ENCODE measurements at regions not wholly inside any gene's neighbourhood (a gene's known extent, or its start where the extent isn't known, plus 50 kb on each side); places are given as distances from the start of the nearest gene placed in this dataset.

DNA sequence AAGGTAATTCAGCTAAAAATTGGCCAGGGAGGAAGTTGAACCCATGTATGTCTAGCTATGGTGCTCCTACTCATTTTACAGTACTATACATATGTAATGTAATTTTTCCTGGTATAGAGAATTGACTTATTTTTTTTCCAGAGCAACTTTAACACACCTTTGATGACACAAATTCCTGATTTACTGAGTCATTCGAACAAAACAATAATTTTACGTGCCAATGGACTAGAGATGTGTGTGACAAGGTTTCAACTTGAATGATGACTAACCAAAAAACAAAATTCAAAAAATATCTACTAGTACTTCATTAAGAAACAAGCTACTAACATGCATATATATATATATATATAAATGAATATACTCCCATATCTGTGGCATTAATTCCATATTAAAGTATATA, 180.5 kb downstream of the KITLG start:
- H3K27me3 Mint-ChIP-seq, result peaks cover 4% of the 10 kb centered on the region
- POLR2A ChIA-PET, result no interaction called here
- no peaks in the 10 kb centered on the region for H3K9me3 Mint-ChIP-seq (ENCODE audit: low read depth)
- CTCF ChIA-PET, result no interaction called here
- H3K4me3 Mint-ChIP-seq, result no peak overlapping the region
- H3K36me3 Mint-ChIP-seq (ENCODE audit: low read depth), result no peaks in the 10 kb centered on the region
- intact Hi-C loops (cut with DNase I, micrococcal nuclease), result no loop called here
- peaks cover 4% of the 10 kb centered on the region for H3K4me1 Mint-ChIP-seq
- ATAC-seq (no peak), DNase-seq (no peak)
- H3K27ac Mint-ChIP-seq, result no peak overlapping the region

DNA sequence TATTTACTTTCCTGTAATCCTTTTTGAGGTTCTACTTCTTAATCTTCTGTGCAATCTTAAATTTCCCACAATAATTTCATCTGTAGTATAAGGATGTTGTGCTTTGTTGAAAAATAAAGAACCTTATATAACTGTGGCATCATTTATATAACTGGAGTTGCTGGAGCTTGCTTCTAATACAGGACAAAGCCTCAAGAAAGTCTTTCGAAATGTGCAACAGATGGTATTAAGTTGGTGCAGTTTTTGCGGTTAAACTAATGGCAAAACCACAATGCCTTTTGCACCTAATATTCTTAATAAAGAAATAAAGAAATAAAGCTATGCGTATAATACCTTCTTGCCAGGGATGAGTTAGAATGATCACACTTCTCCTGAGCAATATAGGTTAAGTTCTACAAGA, 180.0 kb downstream of the KITLG start:
- H3K9me3 Mint-ChIP-seq (ENCODE audit: low read depth), result no peaks in the 10 kb centered on the region
- H3K4me3 Mint-ChIP-seq, result no peak overlapping the region
- DNase-seq, result no peak
- intact Hi-C loops (cut with DNase I, micrococcal nuclease), result no loop called here
- H3K27me3 Mint-ChIP-seq, result peaks cover 4% of the 10 kb centered on the region
- POLR2A ChIA-PET, result no interaction called here
- peaks cover 4% of the 10 kb centered on the region for H3K4me1 Mint-ChIP-seq
- no peak overlapping the region for H3K27ac Mint-ChIP-seq
- no peak for ATAC-seq
- no peaks in the 10 kb centered on the region for H3K36me3 Mint-ChIP-seq (ENCODE audit: low read depth)
- CTCF ChIA-PET, result no interaction called here

DNA sequence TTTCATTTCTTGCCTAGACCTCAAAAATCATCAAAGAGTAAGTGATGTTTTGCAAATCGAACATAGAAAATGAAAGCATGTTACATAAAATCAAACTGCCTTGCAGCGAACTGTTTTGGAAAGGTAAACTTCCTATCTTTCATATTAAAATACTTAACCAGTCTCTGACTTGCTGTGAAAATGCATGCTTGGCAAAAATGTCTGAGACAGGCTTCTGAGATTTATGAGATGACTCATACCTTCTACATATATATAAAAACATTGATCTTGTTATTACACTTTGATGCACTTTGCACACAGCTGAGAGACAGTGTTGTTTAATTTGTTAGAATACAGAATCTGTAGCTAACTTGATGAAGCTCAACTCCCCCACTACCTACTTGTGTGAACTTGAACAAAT, 179.1 kb downstream of the KITLG start:
- Mint-ChIP-seq H3K36me3 (ENCODE audit: low read depth) (no peaks in the 10 kb centered on the region), H3K27ac (no peak overlapping the region), H3K4me3 (no peak overlapping the region), H3K9me3 (ENCODE audit: low read depth) (no peaks in the 10 kb centered on the region), H3K27me3 (peaks cover 4% of the 10 kb centered on the region), H3K4me1 (peaks cover 4% of the 10 kb centered on the region)
- intact Hi-C loops (cut with DNase I, micrococcal nuclease), result no loop called here
- DNase-seq (no peak), ATAC-seq (peak; percentile 36)
- ChIA-PET CTCF (interaction anchor here (1.1 kb wide), 1 partner anchor 96 kb away, joined by 3 read pairs; no protein-coding TSS in a partner anchor), POLR2A (no interaction called here)

DNA sequence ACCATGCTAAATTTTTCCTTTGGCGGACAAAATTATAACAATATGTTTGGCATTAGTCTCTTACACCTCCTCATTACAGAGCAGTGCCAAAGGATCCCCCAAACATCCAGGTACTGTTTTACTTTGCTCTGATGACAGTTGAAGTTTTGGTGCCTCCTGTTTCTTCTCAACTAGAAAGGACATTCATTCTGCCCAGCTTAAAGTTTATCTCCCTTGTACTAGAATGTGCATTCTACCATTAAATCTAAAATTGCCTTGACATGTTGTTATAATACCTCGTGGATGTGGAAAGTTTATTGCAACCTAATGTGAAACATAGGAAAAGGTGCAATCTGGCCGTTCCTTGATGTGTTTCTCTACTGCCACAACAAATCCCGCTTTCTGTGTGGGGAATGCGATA, 173.4 kb downstream of the KITLG start:
- no peaks in the 10 kb centered on the region for H3K4me1 Mint-ChIP-seq
- H3K4me3 Mint-ChIP-seq, result no peak overlapping the region
- ChIA-PET CTCF (interaction anchor here (0.9 kb wide), 1 partner anchor 13 kb away, joined by 3 read pairs; no protein-coding TSS in a partner anchor), POLR2A (no interaction called here)
- no peak for ATAC-seq
- intact Hi-C loops (cut with DNase I, micrococcal nuclease), result loop anchor here in 1 of 2 experiments (1.0 kb wide), 1 partner anchor 8 kb away; no protein-coding TSS in a partner anchor
- H3K9me3 Mint-ChIP-seq (ENCODE audit: low read depth), result no peaks in the 10 kb centered on the region
- no peak overlapping the region for H3K27ac Mint-ChIP-seq
- H3K27me3 Mint-ChIP-seq, result no peaks in the 10 kb centered on the region
- H3K36me3 Mint-ChIP-seq (ENCODE audit: low read depth), result no peaks in the 10 kb centered on the region
- DNase-seq, result no peak

DNA sequence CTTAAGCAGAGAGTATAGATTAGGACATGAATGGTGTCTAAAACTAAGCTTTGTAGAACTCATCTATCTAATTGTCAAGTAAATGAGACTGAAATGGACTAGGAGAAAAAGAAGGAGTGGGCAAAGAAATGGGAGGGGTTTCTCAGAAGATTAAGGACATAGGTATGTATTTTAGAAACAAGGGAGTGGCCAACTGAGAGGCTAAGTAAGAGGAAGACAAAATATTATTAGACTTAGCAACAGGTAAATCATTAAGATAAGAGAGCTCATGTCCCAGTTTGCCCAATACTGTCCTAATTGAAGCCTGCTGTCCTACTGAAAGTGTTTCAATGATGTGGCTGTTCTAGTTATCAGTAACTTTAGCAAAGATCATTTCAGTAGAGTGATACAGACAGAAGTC, 171.4 kb downstream of the KITLG start:
- POLR2A ChIA-PET, result no interaction called here
- no peaks in the 10 kb centered on the region for H3K27me3 Mint-ChIP-seq
- intact Hi-C loops (cut with DNase I, micrococcal nuclease), result no loop called here
- no peak for DNase-seq
- H3K27ac Mint-ChIP-seq, result no peak overlapping the region
- no peak overlapping the region for H3K4me3 Mint-ChIP-seq
- H3K9me3 Mint-ChIP-seq (ENCODE audit: low read depth), result no peaks in the 10 kb centered on the region
- H3K4me1 Mint-ChIP-seq, result no peaks in the 10 kb centered on the region
- no peaks in the 10 kb centered on the region for H3K36me3 Mint-ChIP-seq (ENCODE audit: low read depth)
- no peak for ATAC-seq
- CTCF ChIA-PET, result no interaction called here

DNA sequence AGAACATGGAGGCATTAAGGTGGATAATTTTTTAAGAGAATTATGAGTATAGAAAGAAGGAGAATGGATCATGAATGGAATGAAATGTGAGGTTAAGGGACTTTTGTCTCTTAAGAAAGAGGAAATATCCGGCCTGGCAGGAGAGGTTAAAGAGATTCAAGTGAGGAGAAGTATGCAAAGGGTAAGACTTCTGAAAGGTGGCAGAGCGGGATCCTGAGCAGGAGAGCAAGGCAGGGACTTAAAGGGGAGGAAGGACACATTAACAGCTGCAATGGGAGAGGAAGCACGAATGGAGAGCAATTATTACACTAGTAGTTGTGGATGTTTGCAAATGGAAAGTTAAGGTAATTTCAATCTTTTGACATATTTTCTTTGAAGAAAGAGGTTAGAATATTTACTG, 171.0 kb downstream of the KITLG start:
- no peak overlapping the region for H3K27ac Mint-ChIP-seq
- no peaks in the 10 kb centered on the region for H3K36me3 Mint-ChIP-seq (ENCODE audit: low read depth)
- ChIA-PET POLR2A (no interaction called here), CTCF (interaction anchor here (0.6 kb wide), 1 partner anchor 51 kb away, joined by 3 read pairs; no protein-coding TSS in a partner anchor)
- DNase-seq (no peak), ATAC-seq (no peak)
- no peak overlapping the region for H3K4me3 Mint-ChIP-seq
- no peaks in the 10 kb centered on the region for H3K9me3 Mint-ChIP-seq (ENCODE audit: low read depth)
- no peaks in the 10 kb centered on the region for H3K27me3 Mint-ChIP-seq
- intact Hi-C loops (cut with DNase I, micrococcal nuclease), result no loop called here
- no peaks in the 10 kb centered on the region for H3K4me1 Mint-ChIP-seq

DNA sequence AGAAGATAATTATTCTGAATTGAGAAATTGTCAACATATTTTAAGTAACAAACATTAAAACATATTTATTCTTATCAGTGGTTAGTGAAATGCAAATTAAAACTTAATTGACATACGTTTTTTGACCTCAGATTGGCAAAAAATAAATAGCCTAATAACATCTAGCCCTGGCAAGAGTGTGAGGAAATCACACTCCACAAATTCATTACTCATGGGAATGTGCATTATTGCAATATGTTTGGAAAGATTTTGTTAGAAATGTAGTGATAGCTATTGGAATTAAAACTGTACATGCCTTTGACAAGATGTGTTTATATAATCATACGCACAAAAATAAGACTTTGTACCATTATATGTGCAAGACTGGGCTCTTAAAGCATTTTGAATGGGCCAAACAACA, 168.6 kb downstream of the KITLG start:
- H3K4me1 Mint-ChIP-seq, result no peaks in the 10 kb centered on the region
- H3K4me3 Mint-ChIP-seq, result no peak overlapping the region
- DNase-seq, result no peak
- POLR2A ChIA-PET, result no interaction called here
- H3K27ac Mint-ChIP-seq, result no peak overlapping the region
- no peaks in the 10 kb centered on the region for H3K9me3 Mint-ChIP-seq (ENCODE audit: low read depth)
- intact Hi-C loops (cut with DNase I, micrococcal nuclease), result no loop called here
- CTCF ChIA-PET, result no interaction called here
- H3K27me3 Mint-ChIP-seq, result no peaks in the 10 kb centered on the region
- H3K36me3 Mint-ChIP-seq (ENCODE audit: low read depth), result no peaks in the 10 kb centered on the region
- no peak for ATAC-seq

DNA sequence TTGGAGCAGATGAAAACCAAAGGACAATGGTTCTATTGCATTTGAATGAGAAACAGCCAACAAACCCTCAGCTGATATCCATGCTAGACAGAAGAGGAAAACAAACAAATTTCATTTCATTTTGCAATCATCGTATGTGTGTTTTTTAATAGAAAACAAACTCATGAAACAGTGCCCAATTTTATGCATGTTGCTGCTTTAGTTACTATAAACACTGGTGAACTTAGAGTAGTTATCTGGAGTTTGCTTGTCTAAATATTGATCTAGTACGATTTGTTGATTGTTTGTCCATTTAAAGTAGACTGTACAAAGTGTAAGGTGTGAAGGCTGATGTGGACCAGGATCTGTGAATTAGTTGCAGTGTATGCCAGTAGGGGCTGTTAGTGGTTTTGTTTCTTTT, 166.6 kb downstream of the KITLG start:
- Mint-ChIP-seq H3K4me3 (no peak overlapping the region), H3K27ac (no peak overlapping the region), H3K4me1 (no peaks in the 10 kb centered on the region), H3K9me3 (ENCODE audit: low read depth) (no peaks in the 10 kb centered on the region), H3K27me3 (no peaks in the 10 kb centered on the region), H3K36me3 (ENCODE audit: low read depth) (no peaks in the 10 kb centered on the region)
- POLR2A ChIA-PET, result interaction anchor here (0.5 kb wide), 1 partner anchor 133 kb away, joined by 3 read pairs; no protein-coding TSS in a partner anchor
- intact Hi-C loops (cut with DNase I, micrococcal nuclease), result no loop called here
- ATAC-seq (no peak), DNase-seq (no peak)
- CTCF ChIA-PET, result no interaction called here

DNA sequence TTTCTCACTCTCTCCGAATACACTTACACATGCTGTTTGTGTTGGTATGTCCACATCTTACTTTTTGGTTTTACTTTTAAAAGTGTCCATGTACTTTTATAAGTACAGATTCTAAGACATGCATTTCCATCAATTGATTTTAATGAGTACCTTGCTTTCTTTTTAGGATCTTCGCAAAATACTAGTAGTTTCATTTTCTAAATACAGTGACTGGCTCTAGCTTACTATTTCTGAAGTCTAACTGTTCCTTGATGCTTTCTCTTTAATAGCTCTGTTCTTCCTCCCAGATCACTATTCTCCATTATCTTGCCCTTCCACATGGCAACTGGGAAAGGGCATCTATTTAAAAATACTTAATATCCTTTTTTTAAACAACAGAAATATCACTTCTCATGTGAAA, 164.1 kb downstream of the KITLG start:
- CTCF ChIA-PET, result interaction anchor here (0.6 kb wide), 1 partner anchor 112 kb away, joined by 3 read pairs; no protein-coding TSS in a partner anchor
- Mint-ChIP-seq H3K4me3 (no peak overlapping the region), H3K27ac (no peak overlapping the region), H3K36me3 (ENCODE audit: low read depth) (no peaks in the 10 kb centered on the region), H3K9me3 (ENCODE audit: low read depth) (no peaks in the 10 kb centered on the region), H3K4me1 (peaks cover 3% of the 10 kb centered on the region), H3K27me3 (no peaks in the 10 kb centered on the region)
- DNase-seq (no peak), ATAC-seq (no peak)
- intact Hi-C loops (cut with DNase I, micrococcal nuclease), result no loop called here
- POLR2A ChIA-PET, result no interaction called here

DNA sequence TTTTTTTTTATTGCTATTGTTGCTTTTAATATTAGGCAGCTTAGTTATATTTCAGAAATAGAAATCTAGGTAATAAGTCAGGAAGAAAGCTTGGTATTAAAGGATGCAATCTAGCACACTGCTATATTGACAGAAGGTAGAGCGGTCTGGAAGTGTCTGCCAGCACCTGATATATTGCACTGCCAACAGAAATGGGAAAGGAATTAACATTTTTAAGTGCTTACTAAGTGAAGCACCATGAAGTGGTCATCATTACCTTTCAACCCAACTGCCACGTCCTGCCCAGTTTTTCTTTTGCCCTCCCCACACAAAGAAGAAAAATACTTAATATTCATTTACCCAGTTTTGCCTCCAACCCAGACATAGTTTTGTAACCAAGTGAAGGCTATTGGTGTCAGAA, 163.5 kb downstream of the KITLG start:
- Mint-ChIP-seq H3K9me3 (ENCODE audit: low read depth) (no peaks in the 10 kb centered on the region), H3K27ac (no peak overlapping the region), H3K4me3 (no peak overlapping the region), H3K27me3 (no peaks in the 10 kb centered on the region), H3K4me1 (peaks cover 3% of the 10 kb centered on the region), H3K36me3 (ENCODE audit: low read depth) (no peaks in the 10 kb centered on the region)
- ChIA-PET CTCF (interaction anchor here (0.6 kb wide), 1 partner anchor 113 kb away, joined by 3 read pairs; no protein-coding TSS in a partner anchor), POLR2A (no interaction called here)
- DNase-seq, result no peak
- intact Hi-C loops (cut with DNase I, micrococcal nuclease), result no loop called here
- no peak for ATAC-seq

DNA sequence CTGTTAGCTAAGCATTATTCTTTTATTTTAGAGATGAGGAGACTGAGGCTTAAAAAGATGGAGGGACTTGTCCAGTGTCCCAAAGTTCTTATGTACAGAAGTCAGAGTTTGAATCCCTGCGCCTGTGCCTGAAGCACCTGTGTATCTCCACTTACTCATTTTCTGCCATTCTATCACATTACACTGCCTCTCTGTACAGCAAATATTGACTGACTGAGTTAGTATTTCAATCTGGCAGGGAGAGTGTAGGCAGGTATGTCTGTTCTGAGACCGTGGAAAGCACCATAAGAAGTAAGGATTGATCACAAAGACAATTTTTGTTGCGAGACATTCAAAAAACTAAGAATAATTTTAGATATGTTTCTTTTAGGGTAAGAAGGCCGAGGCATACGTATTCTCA, 162.7 kb downstream of the KITLG start:
- no peak overlapping the region for H3K4me3 Mint-ChIP-seq
- ATAC-seq, result no peak
- peaks cover 3% of the 10 kb centered on the region for H3K4me1 Mint-ChIP-seq

DNA sequence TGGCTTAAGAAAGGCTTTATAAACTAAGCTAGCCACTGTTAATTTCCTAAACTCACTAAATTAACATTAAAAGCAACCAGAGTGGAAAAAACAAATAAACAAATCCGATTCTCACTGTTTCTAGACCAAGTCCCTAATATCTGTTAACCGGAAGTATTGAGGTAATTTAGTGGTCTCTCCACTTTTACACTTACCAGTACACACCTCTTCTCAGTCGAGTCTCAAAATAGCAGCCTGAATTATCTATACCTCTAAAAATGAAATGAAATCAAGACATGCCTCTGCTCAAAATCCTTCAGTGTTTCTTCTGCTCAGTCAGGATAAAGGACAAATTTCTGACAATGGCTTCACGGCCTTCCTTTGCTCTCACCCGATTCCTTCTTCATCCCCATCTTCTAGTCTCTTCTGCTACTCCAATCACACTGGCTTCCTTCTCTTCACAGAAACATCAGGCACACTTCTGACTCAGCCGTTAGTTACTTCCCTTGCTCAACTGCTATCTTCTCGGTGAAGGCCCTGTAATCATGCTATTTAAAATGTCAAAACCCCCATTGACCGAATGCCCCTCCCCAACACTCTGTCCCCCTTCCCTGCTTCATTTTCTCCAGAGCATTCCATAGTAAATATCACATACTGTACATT, 161.3 kb downstream of the KITLG start:
- POLR2A ChIA-PET, result no interaction called here
- no peaks in the 10 kb centered on the region for H3K27me3 Mint-ChIP-seq
- intact Hi-C loops (cut with DNase I, micrococcal nuclease), result no loop called here

More for the DNA sequence above, 162.7 kb downstream of the KITLG start:
- POLR2A ChIA-PET, result no interaction called here
- Mint-ChIP-seq H3K36me3 (ENCODE audit: low read depth) (no peaks in the 10 kb centered on the region), H3K9me3 (ENCODE audit: low read depth) (no peaks in the 10 kb centered on the region), H3K27me3 (no peaks in the 10 kb centered on the region), H3K27ac (no peak overlapping the region)
- DNase-seq, result no peak
- intact Hi-C loops (cut with DNase I, micrococcal nuclease), result no loop called here
- CTCF ChIA-PET, result no interaction called here

More for the DNA sequence above, 161.3 kb downstream of the KITLG start:
- DNase-seq (no peak), ATAC-seq (no peak)
- Mint-ChIP-seq H3K9me3 (ENCODE audit: low read depth) (no peaks in the 10 kb centered on the region), H3K27ac (no peak overlapping the region), H3K36me3 (ENCODE audit: low read depth) (no peaks in the 10 kb centered on the region), H3K4me1 (peaks cover 3% of the 10 kb centered on the region), H3K4me3 (no peak overlapping the region)
- CTCF ChIA-PET, result no interaction called here
